Muscle of arm (tissue), 1 donor: ENCODE measurements at regions not wholly inside any gene's neighbourhood (a gene's known extent, or its start where the extent isn't known, plus 50 kb on each side); places are given as distances from the start of the nearest gene placed in this dataset.
"Not testable (repeated sequence)": the region's sequence is repeated elsewhere in the genome, so short reads cannot be mapped to it uniquely, and the experiment has no call there.

ENCODE experiments used
- DNase-seq: peaks from one replicate; pipeline ENCODE4 v3.0.0-alpha.2; 2013

DNA sequence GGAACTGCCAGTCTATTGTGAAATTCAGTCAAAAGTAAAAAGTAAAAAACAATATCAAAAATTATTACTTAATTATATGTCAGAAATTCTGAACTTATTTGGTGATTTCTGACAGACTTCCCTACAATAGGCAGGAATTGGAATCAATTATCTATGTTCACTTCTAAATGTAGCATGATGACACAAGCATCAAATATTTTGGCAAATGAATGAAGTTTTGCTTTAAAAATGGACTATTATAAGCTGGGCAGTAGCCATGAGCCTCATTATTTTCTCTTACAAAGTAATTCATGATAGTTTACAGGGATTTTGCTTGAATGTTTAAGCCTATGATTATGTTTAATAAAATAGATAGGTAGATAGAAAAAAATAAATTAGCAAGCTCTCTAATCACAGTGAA lies 582.6 kb downstream of the SLITRK6 start:
- DNase-seq, result peak; percentile 4

GRCh38 chr13:85212692-85213091 lies 586.5 kb downstream of the SLITRK6 start:
- DNase-seq, result no peak

DNA sequence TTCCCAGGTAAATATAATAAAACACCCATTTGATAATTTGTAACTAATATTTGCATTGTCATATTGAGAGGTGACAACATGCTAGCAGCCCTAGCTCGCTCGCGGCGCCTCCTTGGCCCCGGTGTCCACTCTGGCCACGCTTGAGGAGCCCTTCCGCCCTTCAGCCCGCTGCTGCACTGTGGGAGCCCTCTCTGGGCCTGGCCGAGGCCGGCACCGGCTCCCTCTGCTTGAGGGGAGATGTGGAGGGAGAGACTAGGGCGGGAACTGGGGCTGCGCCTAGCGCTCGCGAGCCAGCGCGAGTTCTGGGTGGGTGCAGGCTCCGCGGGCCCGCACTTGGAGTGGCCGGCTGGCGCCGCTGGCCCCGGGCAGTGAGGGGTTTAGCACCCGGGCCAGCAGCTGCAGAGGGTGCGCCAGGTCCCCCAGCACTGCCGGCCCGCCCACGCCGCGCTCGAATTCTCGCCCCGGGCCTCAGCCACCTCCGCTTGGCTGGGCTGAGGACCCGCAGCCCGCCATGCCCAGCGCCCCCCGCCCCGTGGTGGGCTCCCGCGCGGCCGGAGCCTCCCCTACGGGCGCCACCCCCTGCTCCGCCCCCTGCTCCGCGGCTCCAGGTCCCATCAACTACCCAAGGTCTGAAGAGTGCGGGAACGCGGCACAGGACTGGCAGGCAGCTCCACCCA lies 594.4 kb downstream of the SLITRK6 start:
- no peak for DNase-seq

GRCh38 chr13:85197431-85197830 lies 601.8 kb downstream of the SLITRK6 start:
- no peak for DNase-seq

- DNase-seq, result no peak
Measured at GRCh38 chr13:85194482-85194881, 604.7 kb downstream of the SLITRK6 start.

- DNase-seq, result no peak
Measured at GRCh38 chr13:85191996-85192718, 607.1 kb downstream of the SLITRK6 start.

GRCh38 chr13:85186356-85187045 lies 612.7 kb downstream of the SLITRK6 start:
- no peak for DNase-seq

DNA sequence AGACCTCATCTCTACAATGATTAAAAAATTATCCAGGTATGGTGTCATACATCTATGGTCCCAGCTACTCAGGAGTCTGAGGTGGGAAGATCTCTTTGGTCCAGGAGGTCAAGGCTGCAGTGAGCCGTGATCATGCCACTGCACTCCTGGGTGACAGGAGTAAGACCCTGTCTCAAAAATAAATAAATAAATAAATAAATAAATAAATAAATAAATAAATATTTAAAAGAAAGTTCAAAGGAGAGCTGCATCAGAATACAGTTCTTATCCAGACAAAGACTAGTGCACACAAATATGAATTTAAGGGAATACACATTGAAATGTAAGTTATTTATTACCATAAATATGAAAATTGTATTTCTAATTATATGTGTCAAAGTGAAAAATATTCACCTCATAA lies 624.9 kb downstream of the SLITRK6 start:
- no peak for DNase-seq

DNA sequence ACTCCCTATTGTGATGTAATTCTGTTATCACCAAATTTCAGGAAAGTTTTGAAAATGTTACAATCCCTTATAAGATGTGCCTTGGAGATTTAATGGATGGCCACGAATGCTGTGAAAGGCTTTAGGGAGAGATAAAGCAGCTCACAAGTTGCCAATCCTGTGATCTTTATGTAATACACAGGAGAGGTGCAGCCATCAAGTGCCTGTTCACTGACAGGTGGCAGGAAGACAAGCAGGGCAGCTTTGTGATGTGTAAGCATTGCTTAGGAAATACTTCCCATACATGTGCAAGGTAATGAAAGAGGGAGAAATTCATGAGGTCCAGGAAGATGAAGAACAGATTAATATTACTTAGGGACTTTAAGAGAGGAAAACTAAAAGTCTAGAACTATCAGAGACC lies 628.8 kb downstream of the SLITRK6 start:
- no peak for DNase-seq

DNA sequence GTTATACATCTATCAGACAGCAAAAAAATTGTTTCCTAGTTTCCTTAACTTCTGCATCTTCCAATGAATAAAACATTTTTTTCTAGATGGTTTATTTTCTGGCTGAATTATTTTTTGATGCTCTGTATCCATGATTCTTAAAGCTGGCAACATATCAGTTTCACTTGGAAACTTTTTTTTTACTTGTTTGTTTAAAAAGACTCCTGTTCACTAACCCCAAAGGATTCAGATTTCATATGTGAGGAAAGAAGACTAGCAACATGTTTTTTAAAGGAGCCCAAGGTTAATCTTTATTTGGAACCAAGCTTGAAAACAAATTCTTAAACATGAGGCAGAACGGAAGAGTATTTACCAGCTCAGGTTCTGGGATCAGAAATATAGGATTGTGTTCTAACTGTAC lies 632.3 kb downstream of the SLITRK6 start:
- no peak for DNase-seq

- DNase-seq, result no peak
Measured at GRCh38 chr13:85163063-85163462, 636.2 kb downstream of the SLITRK6 start.

DNA sequence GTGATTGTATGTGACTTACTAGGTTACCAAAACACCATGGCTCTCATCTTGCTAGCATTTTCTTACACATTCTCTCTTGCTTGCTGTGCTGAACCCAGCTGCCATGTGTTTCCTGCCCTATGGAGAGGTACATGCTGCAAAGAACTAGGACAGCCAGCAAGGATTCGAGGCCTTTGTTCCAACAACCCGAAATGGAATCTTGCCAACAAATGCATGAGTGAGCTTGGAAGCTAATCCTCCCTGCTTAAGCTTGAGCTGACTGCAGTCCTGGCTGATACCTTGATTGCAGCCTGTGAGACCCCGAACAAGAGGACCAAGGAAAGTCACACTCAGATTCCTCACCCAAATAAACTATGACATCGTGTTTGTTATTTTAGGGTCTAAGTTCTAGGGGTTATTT lies 651.2 kb downstream of the SLITRK6 start:
- DNase-seq, result peak; percentile 2

- no peak for DNase-seq
Measured at GRCh38 chr13:85142351-85142927, 656.8 kb downstream of the SLITRK6 start.

DNA sequence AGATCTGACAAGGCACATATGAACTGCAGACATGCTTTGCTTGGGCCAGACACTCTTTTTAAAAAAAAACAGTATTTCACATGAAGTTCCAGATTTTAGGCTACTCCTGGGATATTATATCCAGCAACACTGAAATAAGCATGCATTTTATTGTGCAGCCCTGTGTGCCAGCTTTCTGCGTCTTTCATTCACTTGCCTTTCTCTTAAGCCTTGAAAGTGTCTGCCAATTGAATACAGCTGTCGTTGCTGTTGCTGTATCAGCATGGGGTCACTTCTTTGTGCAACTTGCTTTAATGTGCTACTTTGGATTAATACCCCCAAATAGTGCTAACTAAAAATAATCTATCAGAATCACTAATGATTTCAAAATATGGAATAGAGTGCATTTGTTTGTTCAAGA lies 657.8 kb downstream of the SLITRK6 start:
- DNase-seq, result no peak

- no peak for DNase-seq
Measured at GRCh38 chr13:85140192-85140591, 659.0 kb downstream of the SLITRK6 start.

GRCh38 chr13:85137516-85137915 lies 661.7 kb downstream of the SLITRK6 start:
- DNase-seq, result no peak

- no peak for DNase-seq
Measured at GRCh38 chr13:85132986-85133385, 666.2 kb downstream of the SLITRK6 start.

DNA sequence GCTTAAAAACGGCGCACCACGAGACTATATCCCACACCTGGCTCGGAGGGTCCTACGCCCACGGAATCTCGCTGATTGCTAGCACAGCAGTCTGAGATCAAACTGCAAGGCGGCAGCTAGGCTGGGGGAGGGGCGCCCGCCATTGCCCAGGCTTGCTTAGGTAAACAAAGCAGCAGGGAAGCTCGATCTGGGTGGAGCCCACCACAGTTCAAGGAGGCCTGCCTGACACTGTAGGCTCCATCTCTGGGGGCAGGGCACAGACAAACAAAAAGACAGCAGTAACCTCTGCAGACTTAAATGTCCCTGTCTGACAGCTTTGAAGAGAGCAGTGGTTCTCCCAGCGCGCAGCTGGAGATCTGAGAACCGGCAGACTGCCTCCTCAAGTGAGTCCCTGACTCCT lies 675.7 kb downstream of the SLITRK6 start:
- DNase-seq, result not testable (repeated sequence)

DNA sequence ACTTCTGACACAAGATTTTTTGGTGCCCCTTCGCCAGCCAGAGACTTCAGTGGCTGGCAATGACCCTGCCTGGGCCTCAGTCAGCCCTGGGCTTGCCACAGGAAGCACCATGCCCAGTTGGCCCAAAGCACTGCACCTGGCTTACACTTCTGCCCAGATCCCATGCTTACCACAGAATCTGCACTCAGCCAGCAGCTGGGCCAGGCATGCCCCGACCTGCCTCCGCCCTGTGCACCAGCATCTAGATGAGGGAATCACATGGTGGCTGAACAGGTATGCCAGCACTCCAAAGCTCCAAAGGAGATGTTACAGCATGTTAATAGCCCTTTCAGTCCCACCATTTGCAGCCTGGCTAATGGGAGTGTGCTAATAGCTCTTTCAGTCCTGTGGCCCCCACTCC lies 690.9 kb downstream of the SLITRK6 start:
- no peak for DNase-seq

DNA sequence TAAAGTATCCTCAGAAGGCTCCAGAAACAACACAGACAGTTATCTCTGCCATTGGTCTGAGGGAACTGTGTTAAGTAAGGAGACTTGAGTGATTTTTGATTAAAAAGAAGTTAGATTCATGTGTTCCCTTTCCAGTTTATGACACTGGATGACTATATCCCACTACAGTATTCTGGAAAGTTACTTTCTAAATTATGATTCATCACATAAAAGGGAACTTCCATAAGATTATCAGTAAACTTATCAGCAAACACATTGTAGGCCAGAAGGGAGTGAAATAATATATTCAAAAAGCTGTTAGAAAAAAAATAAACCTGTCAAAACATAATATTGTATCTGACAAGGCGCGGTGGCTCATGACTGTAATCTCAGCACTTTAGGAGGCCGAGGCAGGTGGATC lies 700.0 kb downstream of the SLITRK6 start:
- DNase-seq, result no peak

GRCh38 chr13:85095418-85096272 lies 703.6 kb downstream of the SLITRK6 start:
- no peak for DNase-seq

GRCh38 chr13:85093808-85094207 lies 705.4 kb downstream of the SLITRK6 start:
- DNase-seq, result peak; percentile 3
